ENCODE measurements at regions not wholly inside any gene's neighbourhood (a gene's known extent, or its start where the extent isn't known, plus 50 kb on each side); places are given as distances from the start of the nearest gene placed in this dataset.
"Not testable (repeated sequence)": the region's sequence is repeated elsewhere in the genome, so short reads cannot be mapped to it uniquely, and the experiment has no call there.

GRCh38 chr4:154907345-154908045 lies 126.4 kb downstream of the RBM46 start:
- H3K4me3 Mint-ChIP-seq; H3K27ac Mint-ChIP-seq; H3K9me3 Mint-ChIP-seq; H3K27me3 Mint-ChIP-seq (ENCODE audit: low read depth); H3K36me3 Mint-ChIP-seq (ENCODE audit: low read depth); H3K4me1 Mint-ChIP-seq (ENCODE audit: low read depth); DNase-seq (ENCODE audit: low spot score): not testable (repeated sequence)

GRCh38 chr4:154908168-154908567 lies 127.1 kb downstream of the RBM46 start:
- Mint-ChIP-seq H3K9me3 (no peaks in the 10 kb centered on the region), H3K27ac (no peak overlapping the region), H3K4me1 (ENCODE audit: low read depth) (no peaks in the 10 kb centered on the region), H3K27me3 (ENCODE audit: low read depth) (no peaks in the 10 kb centered on the region), H3K36me3 (ENCODE audit: low read depth) (no peaks in the 10 kb centered on the region), H3K4me3 (no peak overlapping the region)
- no peak for DNase-seq (ENCODE audit: low spot score)

- no peaks in the 10 kb centered on the region for H3K4me1 Mint-ChIP-seq (ENCODE audit: low read depth)
- H3K9me3 Mint-ChIP-seq = no peaks in the 10 kb centered on the region
- H3K4me3 Mint-ChIP-seq = no peak overlapping the region
- H3K36me3 Mint-ChIP-seq (ENCODE audit: low read depth) = no peaks in the 10 kb centered on the region
- DNase-seq (ENCODE audit: low spot score) = no peak
- no peak overlapping the region for H3K27ac Mint-ChIP-seq
- no peaks in the 10 kb centered on the region for H3K27me3 Mint-ChIP-seq (ENCODE audit: low read depth)
These were observed 130.0 kb downstream of the RBM46 start for GRCh38 chr4:154911097-154911496.

GRCh38 chr4:154911608-154912098 lies 130.6 kb downstream of the RBM46 start:
- Mint-ChIP-seq H3K4me1 (ENCODE audit: low read depth) (no peaks in the 10 kb centered on the region), H3K4me3 (no peak overlapping the region), H3K36me3 (ENCODE audit: low read depth) (no peaks in the 10 kb centered on the region), H3K27me3 (ENCODE audit: low read depth) (no peaks in the 10 kb centered on the region), H3K9me3 (no peaks in the 10 kb centered on the region), H3K27ac (no peak overlapping the region)
- no peak for DNase-seq (ENCODE audit: low spot score)

GRCh38 chr4:154916068-154916467 lies 135.0 kb downstream of the RBM46 start:
- Mint-ChIP-seq H3K36me3 (ENCODE audit: low read depth) (no peaks in the 10 kb centered on the region), H3K27me3 (ENCODE audit: low read depth) (no peaks in the 10 kb centered on the region), H3K9me3 (no peaks in the 10 kb centered on the region), H3K27ac (no peak overlapping the region), H3K4me1 (ENCODE audit: low read depth) (no peaks in the 10 kb centered on the region), H3K4me3 (no peak overlapping the region)
- no peak for DNase-seq (ENCODE audit: low spot score)

- Mint-ChIP-seq H3K4me1 (ENCODE audit: low read depth) (no peaks in the 10 kb centered on the region), H3K36me3 (ENCODE audit: low read depth) (no peaks in the 10 kb centered on the region), H3K4me3 (no peak overlapping the region), H3K27ac (no peak overlapping the region), H3K9me3 (no peaks in the 10 kb centered on the region), H3K27me3 (ENCODE audit: low read depth) (no peaks in the 10 kb centered on the region)
- no peak for DNase-seq (ENCODE audit: low spot score)
These were observed 146.1 kb downstream of the RBM46 start for GRCh38 chr4:154927126-154927680.

- H3K4me3 Mint-ChIP-seq = no peak overlapping the region
- H3K4me1 Mint-ChIP-seq (ENCODE audit: low read depth) = no peaks in the 10 kb centered on the region
- DNase-seq (ENCODE audit: low spot score) = no peak
- H3K9me3 Mint-ChIP-seq = peaks cover 5% of the 10 kb centered on the region
- no peaks in the 10 kb centered on the region for H3K36me3 Mint-ChIP-seq (ENCODE audit: low read depth)
- H3K27me3 Mint-ChIP-seq (ENCODE audit: low read depth) = no peaks in the 10 kb centered on the region
- H3K27ac Mint-ChIP-seq = no peak overlapping the region
These were observed 147.7 kb downstream of the RBM46 start for GRCh38 chr4:154928640-154929257.

GRCh38 chr4:154936873-154937272 lies 155.8 kb downstream of the RBM46 start:
- no peaks in the 10 kb centered on the region for H3K27me3 Mint-ChIP-seq (ENCODE audit: low read depth)
- H3K36me3 Mint-ChIP-seq (ENCODE audit: low read depth) = no peaks in the 10 kb centered on the region
- no peak for DNase-seq (ENCODE audit: low spot score)
- H3K4me1 Mint-ChIP-seq (ENCODE audit: low read depth) = no peaks in the 10 kb centered on the region
- H3K9me3 Mint-ChIP-seq = peaks cover 5% of the 10 kb centered on the region
- no peak overlapping the region for H3K4me3 Mint-ChIP-seq
- H3K27ac Mint-ChIP-seq = no peak overlapping the region

GRCh38 chr4:154939851-154940250 lies 158.8 kb downstream of the RBM46 start:
- DNase-seq (ENCODE audit: low spot score) = no peak
- no peaks in the 10 kb centered on the region for H3K27me3 Mint-ChIP-seq (ENCODE audit: low read depth)
- H3K9me3 Mint-ChIP-seq = no peaks in the 10 kb centered on the region
- no peaks in the 10 kb centered on the region for H3K36me3 Mint-ChIP-seq (ENCODE audit: low read depth)
- no peaks in the 10 kb centered on the region for H3K4me1 Mint-ChIP-seq (ENCODE audit: low read depth)
- no peak overlapping the region for H3K27ac Mint-ChIP-seq
- H3K4me3 Mint-ChIP-seq = no peak overlapping the region

GRCh38 chr4:154942176-154942575 lies 161.1 kb downstream of the RBM46 start:
- H3K27ac Mint-ChIP-seq = no peak overlapping the region
- H3K4me3 Mint-ChIP-seq = no peak overlapping the region
- H3K27me3 Mint-ChIP-seq (ENCODE audit: low read depth) = no peaks in the 10 kb centered on the region
- H3K36me3 Mint-ChIP-seq (ENCODE audit: low read depth) = no peaks in the 10 kb centered on the region
- no peaks in the 10 kb centered on the region for H3K9me3 Mint-ChIP-seq
- no peak for DNase-seq (ENCODE audit: low spot score)
- H3K4me1 Mint-ChIP-seq (ENCODE audit: low read depth) = no peaks in the 10 kb centered on the region

- no peak for DNase-seq (ENCODE audit: low spot score)
- Mint-ChIP-seq H3K4me1 (ENCODE audit: low read depth) (no peaks in the 10 kb centered on the region), H3K27me3 (ENCODE audit: low read depth) (no peaks in the 10 kb centered on the region), H3K36me3 (ENCODE audit: low read depth) (no peaks in the 10 kb centered on the region), H3K9me3 (no peaks in the 10 kb centered on the region), H3K4me3 (no peak overlapping the region), H3K27ac (no peak overlapping the region)
These were observed 163.9 kb downstream of the RBM46 start for GRCh38 chr4:154944996-154945395.

GRCh38 chr4:154946113-154946512 lies 165.0 kb downstream of the RBM46 start:
- DNase-seq (ENCODE audit: low spot score) = no peak
- Mint-ChIP-seq H3K4me3 (no peak overlapping the region), H3K27me3 (ENCODE audit: low read depth) (no peaks in the 10 kb centered on the region), H3K4me1 (ENCODE audit: low read depth) (no peaks in the 10 kb centered on the region), H3K27ac (no peak overlapping the region), H3K9me3 (no peaks in the 10 kb centered on the region), H3K36me3 (ENCODE audit: low read depth) (no peaks in the 10 kb centered on the region)

GRCh38 chr4:154953691-154954090 lies 172.6 kb downstream of the RBM46 start:
- H3K9me3 Mint-ChIP-seq = no peaks in the 10 kb centered on the region
- H3K4me1 Mint-ChIP-seq (ENCODE audit: low read depth) = no peaks in the 10 kb centered on the region
- no peak overlapping the region for H3K27ac Mint-ChIP-seq
- DNase-seq (ENCODE audit: low spot score) = no peak
- no peaks in the 10 kb centered on the region for H3K27me3 Mint-ChIP-seq (ENCODE audit: low read depth)
- H3K36me3 Mint-ChIP-seq (ENCODE audit: low read depth) = no peaks in the 10 kb centered on the region
- H3K4me3 Mint-ChIP-seq = no peak overlapping the region

GRCh38 chr4:154954117-154954516 lies 173.0 kb downstream of the RBM46 start:
- no peaks in the 10 kb centered on the region for H3K36me3 Mint-ChIP-seq (ENCODE audit: low read depth)
- H3K27me3 Mint-ChIP-seq (ENCODE audit: low read depth) = no peaks in the 10 kb centered on the region
- no peak for DNase-seq (ENCODE audit: low spot score)
- H3K4me1 Mint-ChIP-seq (ENCODE audit: low read depth) = no peaks in the 10 kb centered on the region
- no peak overlapping the region for H3K4me3 Mint-ChIP-seq
- no peaks in the 10 kb centered on the region for H3K9me3 Mint-ChIP-seq
- no peak overlapping the region for H3K27ac Mint-ChIP-seq

Data from T-helper 2 cell treated with Interferon-gamma antibody and Interleukin-4, amounts not matched to agents 5 μg/mL and 100 μg/mL, for 36 hours (primary cell).